ENCODE measurements at regions not wholly inside any gene's neighbourhood (a gene's known extent, or its start where the extent isn't known, plus 50 kb on each side); places are given as distances from the start of the nearest gene placed in this dataset.

DNA sequence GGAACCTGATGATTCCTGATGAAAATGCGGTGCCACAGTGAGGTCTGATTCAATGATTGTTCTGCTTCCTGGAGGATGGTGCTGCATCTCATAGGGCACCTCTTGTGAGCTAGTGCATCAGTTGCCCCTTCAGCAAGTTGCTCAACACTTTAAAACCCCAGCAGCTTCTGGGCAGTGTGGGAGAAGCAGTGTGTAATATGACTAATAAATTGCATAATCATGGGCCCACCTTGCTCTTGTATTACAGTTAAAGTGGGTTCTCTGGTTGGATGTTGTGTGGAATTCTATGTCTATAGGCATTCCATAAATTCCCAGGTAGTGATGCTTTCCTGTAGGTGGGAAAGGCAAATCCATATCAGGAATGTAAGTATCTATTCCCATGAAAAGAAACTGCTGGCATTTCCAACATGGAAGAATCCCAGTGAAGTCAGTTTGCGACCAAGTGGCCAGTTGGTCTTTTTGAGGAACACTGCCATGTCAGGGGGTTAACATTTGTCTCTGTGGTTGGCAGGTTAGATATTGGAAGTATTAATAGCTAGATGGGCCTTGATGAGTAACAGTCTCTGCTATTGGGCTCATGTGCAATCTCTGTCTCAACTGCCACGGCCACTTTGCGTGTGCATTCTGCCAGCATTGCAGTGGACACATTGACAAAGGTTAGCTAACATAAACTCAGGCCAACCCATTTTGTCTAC lies 121.1 kb upstream of the OTUD4 start:
- TF ChIP-seq EZH2 (IDR thresholded peaks at IDR 0.05; ENCODE audit: insufficient read depth, poor library complexity, severe bottlenecking), result no peak
- no peak for TF ChIP-seq EZH2phosphoT487 (IDR thresholded peaks at IDR 0.05; ENCODE audit: insufficient read depth, low read depth)

Measured in GM23248 (cell line).